HG03159 (cell line): ENCODE measurements at regions not wholly inside any gene's neighbourhood (a gene's known extent, or its start where the extent isn't known, plus 50 kb on each side); places are given as distances from the start of the nearest gene placed in this dataset.
A peak's percentile ranks its signal among the peaks of the same experiment; 100 is the strongest.

Experiments
- ATAC-seq: cut with Tn5 transposase; IDR thresholded peaks from one replicate; pipeline ENCODE4 v1.9.1; 2021; ENCODE audit warnings: mild to moderate bottlenecking, moderate library complexity; ENCODE audit not compliant: unreplicated experiment

GRCh38 chr6:54710456-54710855 lies 136.1 kb upstream of the FAM83B start:
- ATAC-seq = no peak

DNA sequence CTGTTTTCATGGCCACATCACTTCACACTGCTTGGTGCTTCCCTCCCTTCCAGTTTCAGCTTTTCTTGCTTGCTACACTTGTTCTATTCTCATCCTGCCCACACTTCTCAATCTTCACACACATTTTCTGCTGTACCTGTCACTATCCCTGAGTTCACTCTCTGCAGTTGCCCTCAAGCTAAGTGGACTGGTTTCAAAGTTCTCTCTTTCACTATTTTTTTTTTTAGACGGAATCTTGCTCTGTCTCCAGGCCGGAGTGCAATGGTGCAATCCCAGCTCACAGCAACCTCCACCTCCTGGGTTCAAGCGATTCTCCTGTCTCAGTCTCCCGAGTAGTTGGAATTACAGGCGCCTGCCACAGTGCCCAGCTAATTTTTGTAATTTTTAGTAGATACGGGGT lies 130.6 kb upstream of the FAM83B start:
- ATAC-seq = no peak

GRCh38 chr6:54716877-54717276 lies 129.7 kb upstream of the FAM83B start:
- ATAC-seq = no peak

DNA sequence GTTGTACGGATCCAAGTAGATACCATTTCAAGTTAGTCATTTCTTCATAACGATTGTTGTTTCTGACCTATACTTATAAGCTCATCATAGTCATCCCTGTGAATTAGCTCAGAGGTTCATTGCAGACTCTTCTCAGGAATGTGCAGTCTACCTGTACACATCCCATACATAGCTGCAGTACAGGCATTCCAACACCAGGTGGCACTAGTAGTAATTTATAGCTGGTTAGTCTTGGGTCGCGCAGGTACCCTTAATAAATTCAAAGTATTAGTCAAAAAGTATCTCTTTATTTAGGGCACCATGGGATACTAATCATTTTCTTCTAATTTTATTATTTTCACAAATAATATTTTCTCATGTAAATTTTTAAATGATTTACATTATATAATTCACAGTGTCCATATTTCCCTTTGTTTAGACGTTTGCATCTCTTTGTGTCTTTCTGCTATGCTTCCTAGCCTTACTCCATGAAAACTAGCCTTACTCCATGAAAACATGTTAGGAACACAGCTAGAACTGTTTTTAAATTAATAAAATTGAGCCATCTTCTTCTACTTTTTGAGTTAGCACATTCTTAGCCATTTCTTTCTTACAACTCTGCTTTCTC lies 128.6 kb upstream of the FAM83B start:
- ATAC-seq = peak; percentile 91

DNA sequence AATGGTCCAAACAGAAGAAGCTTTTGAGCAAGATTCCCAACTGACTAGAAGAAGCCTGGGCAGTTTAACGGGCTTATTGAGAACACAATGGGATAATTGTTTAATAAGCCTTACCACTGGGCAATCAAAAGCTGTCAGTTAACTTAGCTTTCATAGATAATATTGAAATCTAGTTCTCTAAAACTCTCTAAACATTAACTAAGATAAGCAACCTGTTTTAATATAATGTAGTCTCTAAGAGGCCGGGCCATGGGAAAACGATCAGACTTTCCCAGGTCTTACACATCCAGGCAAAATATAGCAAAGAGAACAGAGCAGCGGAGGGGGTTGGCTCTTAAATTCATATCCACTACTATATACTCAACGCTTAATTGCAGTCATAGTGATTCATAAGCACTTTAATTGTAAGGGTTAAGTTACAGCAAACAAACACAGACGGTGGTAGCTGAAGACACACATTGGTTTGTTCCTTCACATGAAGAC lies 128.0 kb upstream of the FAM83B start:
- no peak for ATAC-seq

- no peak for ATAC-seq
Observed at GRCh38 chr6:54719131-54719530, 127.4 kb upstream of the FAM83B start.

DNA sequence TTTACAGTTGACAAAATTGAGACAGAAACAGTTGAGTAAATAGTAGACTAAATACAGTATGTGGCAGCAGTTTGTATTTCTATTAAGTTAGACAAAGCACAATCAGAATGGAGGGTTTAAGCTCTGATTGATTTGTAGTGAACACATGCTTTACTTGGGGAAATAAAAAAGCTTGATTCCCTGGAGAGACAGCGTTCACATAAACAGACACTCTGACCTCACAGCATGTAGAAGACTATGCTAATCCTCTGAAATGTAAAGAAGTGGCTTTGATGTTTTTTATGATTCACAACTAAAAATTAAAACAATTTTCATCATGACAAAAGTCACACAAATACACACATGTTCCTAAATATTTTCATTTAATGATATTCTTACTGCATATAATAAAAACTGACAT lies 126.9 kb upstream of the FAM83B start:
- ATAC-seq = no peak

DNA sequence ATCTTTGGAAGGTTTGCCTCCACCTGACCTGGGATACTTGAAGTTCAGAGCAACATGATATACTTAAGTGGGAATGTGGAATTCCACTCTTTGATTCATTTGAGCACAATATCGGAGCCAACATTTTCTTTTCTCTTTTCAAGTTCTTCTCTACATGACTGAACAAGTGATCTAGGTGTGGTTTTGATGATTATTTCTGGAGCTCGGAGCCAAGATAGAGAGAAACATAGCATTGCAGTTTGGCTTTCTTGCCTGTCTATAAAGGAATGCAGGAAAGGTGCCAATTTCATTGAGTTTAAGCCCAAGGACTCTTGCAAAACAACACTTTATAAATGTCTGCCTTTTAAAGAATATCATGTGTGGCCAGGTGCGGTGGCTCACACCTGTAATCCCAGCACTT lies 124.2 kb upstream of the FAM83B start:
- no peak for ATAC-seq

GRCh38 chr6:54729716-54730115 lies 116.9 kb upstream of the FAM83B start:
- ATAC-seq = no peak

DNA sequence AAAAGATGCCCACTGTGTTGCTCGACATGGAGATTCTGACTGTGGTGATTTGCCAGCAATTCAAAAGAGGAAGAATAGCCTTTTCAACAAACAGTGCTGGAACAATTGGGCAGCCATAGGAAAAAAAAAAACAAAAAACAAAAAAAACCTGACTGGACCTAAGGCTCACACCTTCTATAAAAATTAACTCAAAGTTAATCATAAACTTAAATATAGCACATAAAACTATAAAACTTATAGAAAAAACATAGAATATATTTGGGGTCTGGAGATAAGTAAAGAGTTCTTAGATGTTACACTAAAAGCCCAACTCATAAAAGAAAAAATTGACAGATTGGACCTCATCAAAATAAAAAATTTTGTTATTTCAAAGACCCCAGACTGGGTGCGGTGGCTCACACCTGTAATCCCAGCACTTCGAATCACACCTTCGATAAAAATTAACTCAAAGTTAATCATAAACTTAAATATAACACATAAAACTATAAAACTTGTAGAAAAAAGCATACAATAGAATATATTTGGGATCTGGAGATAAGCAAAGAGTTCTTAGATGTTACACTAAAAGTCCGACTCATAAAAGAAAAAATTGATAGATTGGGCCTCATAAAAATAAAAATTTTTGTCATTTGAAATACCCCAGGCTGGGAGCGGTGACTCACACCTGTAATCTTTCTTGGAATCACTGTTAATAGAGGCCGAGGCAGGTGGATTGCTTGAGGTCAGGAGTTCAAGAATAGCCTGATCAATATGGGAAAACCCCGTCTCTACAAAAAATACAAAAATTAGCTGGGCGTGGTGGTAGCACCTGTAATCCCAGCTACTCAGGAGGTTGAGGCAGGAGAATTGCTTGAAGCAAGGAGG lies 115.6 kb upstream of the FAM83B start:
- no peak for ATAC-seq

DNA sequence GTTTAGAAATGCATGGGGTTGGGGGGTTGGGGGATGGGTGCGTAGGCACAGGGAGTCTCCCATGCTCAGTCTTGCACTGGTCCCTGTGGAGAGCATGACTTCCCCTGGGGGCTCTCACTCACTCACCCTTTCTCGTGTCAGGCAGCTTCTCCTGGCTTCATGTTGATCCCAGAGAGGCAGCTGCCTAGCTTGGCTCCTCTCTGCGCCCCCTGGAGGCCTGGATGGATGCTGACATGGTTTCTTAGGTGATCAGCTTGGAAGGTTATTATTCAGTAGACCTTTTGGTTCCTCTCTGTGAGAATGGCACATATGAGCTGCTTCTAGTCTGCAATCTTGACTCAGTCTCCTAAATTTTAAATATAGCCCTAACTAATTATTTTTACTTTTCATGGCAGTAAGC lies 109.3 kb upstream of the FAM83B start:
- peak; percentile 79 for ATAC-seq

DNA sequence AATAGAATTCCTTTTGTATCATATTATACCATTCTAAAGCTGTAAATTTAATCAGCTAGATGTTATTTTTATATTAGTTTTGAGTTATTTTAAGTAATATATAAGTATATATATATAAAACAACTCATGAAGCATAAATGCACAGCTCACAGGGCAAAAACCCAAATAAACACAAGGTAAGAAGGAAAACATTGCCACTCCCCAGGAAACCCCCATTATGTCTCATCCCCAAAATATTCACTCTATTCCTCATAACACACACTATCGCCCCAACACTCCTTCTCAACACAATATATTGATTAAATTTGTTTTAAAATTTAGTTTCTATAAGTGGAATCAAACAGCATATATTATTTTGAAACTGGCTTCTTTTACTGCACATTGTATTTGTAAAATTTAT lies 98.6 kb upstream of the FAM83B start:
- ATAC-seq = no peak

DNA sequence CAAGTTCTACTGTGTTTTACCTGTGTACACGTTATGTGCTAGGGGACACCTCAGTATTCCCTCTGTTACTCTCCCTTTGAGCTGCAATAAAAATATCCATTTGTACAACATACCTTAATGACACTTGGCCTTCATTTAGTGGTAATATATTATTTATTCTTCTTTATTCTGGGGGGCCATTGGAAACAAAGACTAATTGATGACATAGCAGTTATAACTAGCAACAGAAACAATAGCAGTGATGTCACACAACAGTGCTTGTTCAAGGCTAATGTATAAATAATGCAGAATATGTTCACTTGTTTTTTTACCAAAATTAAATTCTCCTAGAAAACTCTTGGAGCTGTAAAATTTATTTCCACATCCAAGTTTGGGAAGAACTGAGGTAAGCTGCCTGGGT lies 92.2 kb upstream of the FAM83B start:
- ATAC-seq = no peak

- ATAC-seq = no peak
Observed at GRCh38 chr6:54758340-54758739, 88.2 kb upstream of the FAM83B start.

DNA sequence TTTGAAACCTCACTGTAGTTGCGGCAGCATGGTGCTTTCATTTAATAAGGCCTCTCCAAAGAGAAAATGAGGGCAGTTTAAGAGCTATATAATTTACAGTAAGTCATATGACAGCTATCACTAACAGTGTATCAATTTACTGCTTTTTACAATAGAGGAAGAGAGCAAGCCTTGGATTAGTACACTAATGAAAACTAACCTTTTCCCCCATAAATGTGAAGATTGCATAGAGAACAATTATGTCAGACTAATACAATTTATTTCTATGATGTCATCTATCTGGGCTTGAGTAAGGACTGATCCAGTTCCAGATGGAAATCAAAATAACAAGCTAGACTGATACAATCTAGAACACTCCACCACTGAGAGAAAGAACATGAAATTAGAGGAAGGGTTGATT lies 78.1 kb upstream of the FAM83B start:
- no peak for ATAC-seq

GRCh38 chr6:54770328-54770727 lies 76.2 kb upstream of the FAM83B start:
- no peak for ATAC-seq

- no peak for ATAC-seq
Observed at GRCh38 chr6:54771968-54772367, 74.6 kb upstream of the FAM83B start.

- ATAC-seq = no peak
Observed at GRCh38 chr6:54772610-54773009, 74.0 kb upstream of the FAM83B start.

GRCh38 chr6:54775576-54775975 lies 71.0 kb upstream of the FAM83B start:
- ATAC-seq = no peak

GRCh38 chr6:54776891-54777290 lies 69.7 kb upstream of the FAM83B start:
- ATAC-seq = no peak

DNA sequence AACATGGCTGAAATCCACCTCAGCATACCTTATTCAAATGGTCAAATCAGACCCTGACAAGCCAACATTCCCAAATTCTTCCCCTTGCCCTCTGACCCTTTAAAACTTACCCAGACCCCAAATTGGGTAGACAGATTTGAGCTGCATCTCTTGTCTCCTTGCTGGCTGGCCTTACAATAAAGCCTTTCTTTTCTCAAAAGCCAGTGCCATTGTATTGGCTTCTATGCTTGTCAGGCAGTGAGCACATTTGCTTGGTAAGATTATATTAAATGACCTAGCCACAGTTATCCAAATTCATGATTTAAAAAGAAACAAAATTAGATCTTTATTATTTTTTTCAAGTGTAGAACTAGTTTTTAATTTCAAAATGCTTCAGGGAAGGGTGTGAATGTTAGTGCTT lies 67.8 kb upstream of the FAM83B start:
- no peak for ATAC-seq

DNA sequence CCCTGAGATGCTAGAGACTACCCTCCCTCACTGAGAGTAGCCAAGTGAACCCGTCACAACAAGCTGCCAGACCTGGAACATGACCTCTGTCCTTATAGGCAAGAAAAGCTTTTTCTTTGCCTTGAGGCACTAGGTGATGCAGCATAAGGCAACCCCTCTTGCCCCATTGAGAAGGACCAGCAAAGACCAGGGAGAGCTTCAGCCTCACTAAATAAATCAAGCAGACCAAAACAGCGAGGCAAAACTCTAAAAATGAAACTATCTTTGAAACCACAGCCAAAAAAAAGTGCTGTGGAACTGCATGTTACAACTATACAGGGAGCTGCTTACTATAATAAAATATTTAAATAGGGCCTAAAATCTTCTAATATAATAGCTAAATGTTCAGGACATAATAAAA lies 62.6 kb upstream of the FAM83B start:
- no peak for ATAC-seq
